HG02642 (cell line): ENCODE measurements at regions not wholly inside any gene's neighbourhood (a gene's known extent, or its start where the extent isn't known, plus 50 kb on each side); places are given as distances from the start of the nearest gene placed in this dataset.

Source experiments
- ATAC-seq: cut with Tn5 transposase; IDR thresholded peaks from one replicate; pipeline ENCODE4 v1.9.1; 2021; ENCODE audit warnings: mild to moderate bottlenecking; ENCODE audit not compliant: unreplicated experiment, poor library complexity

DNA sequence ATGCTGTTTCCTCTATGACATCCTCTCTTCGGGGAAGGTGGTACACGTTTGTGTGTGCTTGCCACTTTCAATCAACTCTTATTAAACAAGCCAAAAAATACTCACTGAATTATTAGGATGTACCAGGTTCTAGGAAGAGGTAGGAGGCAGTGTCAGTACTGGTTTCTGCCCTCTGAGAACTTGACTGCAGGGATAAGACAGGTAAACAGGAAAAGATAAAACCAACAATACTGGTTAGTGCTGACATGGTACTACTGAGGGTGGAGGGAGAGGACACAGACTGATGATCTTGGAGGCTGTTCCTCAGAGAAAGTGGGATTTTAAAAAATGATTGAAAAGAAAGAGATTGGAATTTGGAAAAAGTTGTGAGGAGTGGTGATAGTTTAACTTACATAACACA lies 295.2 kb upstream of the PWP1 start:
- ATAC-seq, result no peak

GRCh38 chr12:107393043-107393717 lies 292.4 kb upstream of the PWP1 start:
- no peak for ATAC-seq

GRCh38 chr12:107394693-107395092 lies 290.9 kb upstream of the PWP1 start:
- no peak for ATAC-seq

DNA sequence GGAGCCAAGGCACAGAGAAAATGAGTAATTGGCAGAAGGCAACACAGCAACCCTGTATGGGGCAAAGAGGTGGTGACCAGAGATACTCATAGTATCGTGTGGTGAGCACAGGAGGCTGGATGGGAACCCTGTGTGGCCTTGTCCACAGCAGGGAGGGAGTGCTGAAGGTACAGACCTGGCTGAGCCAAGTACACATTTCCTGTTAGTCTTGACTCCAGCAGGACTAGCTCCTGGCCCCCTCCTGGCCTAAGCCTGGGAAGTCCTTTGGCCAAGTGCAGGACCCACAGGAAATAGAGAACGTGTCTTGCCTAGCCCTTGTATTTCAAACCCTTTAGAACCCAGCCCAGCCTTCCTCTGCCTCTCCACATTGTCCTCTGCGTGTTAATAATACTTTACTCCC lies 289.8 kb upstream of the PWP1 start:
- ATAC-seq, result no peak

DNA sequence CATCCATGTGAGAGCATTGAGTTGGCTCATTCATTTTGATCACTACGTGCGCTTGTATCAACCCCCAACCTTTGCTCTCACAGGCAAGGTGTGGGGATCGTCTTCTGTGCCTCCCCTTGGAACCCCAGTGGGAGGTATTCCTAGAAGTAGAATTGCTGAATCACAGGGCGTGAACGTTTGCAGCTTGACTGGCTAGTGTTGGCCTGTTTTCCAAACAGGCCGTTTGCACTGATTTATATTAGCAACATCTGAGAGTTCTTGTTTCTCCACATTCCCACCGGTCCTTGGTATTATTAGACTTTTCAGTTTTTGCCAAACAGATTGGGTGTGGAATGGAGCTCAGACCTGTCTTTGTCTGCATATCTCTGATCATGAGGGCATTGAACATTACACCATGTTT lies 288.6 kb upstream of the PWP1 start:
- no peak for ATAC-seq

- no peak for ATAC-seq
Measured at GRCh38 chr12:107397890-107398500, 287.6 kb upstream of the PWP1 start.

- no peak for ATAC-seq
Measured at GRCh38 chr12:107399046-107399445, 286.6 kb upstream of the PWP1 start.

DNA sequence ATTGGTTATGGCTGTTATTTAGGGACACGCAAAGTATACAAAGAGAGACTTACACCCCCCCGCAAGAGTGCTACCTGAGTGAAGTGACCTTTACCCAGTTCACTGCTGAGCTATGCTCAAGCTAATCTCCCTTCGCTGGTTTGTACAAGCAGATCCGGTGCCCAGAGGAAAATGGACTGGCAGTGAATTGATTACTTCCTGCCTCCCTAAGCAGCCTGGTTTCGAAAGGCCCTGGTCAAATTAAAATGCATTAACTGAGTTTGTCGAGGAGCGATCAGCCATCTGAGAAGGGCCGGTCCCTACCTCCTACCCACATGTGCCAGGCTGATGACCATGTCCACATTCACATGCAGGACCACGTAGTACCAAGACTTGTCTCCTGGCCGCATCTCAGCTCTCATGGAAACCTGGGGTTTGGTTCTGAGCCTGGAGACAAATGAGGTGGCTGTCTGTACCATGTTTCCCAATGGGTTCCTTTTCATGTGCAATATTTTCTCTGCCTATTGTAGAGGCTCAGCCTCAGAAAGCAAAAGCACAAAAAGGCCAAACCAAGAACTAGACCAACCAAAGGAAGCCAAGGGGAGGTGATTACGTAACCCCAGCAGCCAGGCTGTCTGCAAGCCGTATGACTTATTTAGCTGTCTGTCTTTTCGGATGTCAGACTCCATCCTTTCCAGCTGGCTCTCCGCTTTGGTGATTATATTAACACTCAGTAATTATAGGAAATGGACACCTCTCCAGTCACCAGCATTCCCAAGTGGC lies 284.7 kb upstream of the PWP1 start:
- no peak for ATAC-seq

DNA sequence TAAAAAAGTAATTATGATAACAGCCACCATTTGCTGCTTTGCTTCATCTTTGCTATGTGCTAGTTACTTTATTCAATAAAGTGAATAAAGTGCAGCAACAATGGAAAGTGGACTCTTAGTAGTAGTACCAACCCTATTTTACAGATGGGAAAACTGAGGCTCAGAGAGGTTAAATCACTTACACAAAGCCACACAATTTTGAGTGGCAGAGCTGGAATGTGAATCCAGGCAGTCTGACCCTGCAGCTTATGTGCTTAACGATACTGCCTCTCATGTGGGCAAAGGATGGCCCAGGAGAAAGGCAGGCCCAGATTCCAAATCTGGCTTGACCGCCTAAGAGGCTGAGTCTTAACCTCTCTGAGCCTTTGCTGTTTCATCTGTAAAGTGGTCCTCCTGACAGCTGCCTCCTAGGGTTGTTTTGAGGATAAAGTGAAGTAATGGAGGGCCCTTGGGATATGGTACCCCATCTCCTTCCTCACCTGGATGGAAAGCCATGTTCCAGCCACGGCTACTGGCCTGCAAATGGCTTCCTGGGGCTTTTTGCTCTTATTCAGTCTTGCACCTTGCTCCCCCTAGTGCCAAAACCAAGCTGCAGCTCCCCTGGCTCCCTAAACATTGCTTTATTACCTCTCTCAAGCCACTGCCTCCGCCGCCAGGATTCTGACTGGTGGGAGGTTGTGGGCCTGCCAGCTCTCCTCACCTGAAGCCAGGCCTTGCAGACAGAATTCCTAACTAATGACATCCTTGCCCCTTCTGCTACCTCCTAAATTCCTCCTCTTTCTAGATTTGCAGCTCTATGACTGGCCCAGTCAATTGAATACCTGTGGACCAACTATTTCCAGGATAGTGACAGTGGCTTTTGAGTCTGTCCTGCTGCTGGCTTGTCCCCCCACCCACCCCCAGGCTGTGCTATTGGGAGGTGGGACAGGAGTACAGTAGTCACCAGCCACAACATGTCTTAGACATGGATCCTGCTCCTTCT lies 283.3 kb upstream of the PWP1 start:
- ATAC-seq, result no peak

DNA sequence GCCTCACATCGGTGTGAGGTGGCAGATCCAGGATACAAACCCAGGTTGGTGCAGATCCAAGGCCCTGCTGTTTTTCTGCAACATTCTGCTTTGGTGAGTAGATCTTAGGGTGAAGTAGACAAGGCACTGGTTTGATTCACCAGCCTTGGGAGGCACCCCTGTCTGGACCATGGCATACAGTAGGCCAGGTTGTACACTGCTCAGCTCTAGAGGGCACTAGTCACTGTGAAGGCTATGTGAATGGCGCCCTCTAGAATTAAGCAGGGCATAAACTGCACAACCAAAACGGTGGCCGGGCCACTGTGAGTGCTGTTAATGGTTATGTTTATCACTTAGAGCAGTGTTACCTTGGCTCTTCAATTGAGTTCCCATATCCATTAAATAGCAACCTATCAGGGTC lies 280.6 kb upstream of the PWP1 start:
- ATAC-seq, result no peak

GRCh38 chr12:107405436-107405835 lies 280.2 kb upstream of the PWP1 start:
- no peak for ATAC-seq

GRCh38 chr12:107406932-107407331 lies 278.7 kb upstream of the PWP1 start:
- ATAC-seq, result no peak

GRCh38 chr12:107411792-107412535 lies 273.6 kb upstream of the PWP1 start:
- no peak for ATAC-seq

GRCh38 chr12:107415071-107415470 lies 270.5 kb upstream of the PWP1 start:
- ATAC-seq, result no peak

DNA sequence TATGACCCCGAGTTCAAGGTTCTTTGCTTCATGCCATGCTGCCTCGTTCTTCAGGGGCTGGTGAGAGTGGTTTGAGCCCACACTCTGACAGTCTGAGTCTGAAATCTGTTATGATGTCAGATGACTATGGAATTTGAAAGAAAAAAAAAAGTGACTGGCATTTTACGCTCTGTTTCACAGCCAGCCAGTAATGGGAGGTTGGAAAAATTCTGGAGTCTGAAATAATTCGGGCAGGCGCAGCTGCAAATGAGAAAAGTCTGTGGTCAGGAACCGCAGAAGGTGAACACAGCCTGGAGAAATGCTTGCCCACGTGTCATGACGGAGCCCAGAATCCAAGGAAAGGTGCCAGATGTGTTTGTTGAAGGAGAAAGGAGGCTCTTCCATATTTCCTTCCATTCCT lies 269.8 kb upstream of the PWP1 start:
- ATAC-seq, result no peak

GRCh38 chr12:107417004-107417403 lies 268.6 kb upstream of the PWP1 start:
- ATAC-seq, result no peak

- no peak for ATAC-seq
Measured at GRCh38 chr12:107418981-107419380, 266.6 kb upstream of the PWP1 start.

- no peak for ATAC-seq
Measured at GRCh38 chr12:107423531-107423930, 262.1 kb upstream of the PWP1 start.

- ATAC-seq, result no peak
Measured at GRCh38 chr12:107429006-107429705, 256.4 kb upstream of the PWP1 start.
